ENCODE measurements at regions not wholly inside any gene's neighbourhood (a gene's known extent, or its start where the extent isn't known, plus 50 kb on each side); places are given as distances from the start of the nearest gene placed in this dataset.

DNA sequence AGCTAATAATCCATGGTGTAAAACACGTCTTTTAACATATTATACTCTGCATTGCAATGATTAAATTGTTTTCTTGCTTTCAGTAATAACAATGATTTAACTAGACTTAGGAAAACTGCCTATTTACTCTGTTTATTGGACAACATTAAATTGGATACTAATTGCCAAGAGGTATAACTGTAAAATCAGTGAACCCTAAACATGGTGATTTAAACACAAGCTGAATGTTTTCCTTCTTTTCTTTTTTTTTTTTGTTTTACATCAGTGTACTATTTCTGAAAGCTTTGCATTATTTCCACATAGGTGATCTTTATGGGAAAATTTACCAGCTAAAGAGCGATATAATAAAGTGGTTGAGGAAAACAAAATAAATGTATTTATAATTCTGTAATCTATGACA, 276.7 kb downstream of the PCDH7 start:
- H3K9ac ChIP-seq (ENCODE audit: insufficient read depth, low read length), result no peak overlapping the region
- no peak for TF ChIP-seq EZH2 (IDR thresholded peaks at IDR 0.05; ENCODE audit: low read length, missing control alignments)
- TF ChIP-seq, protein P1, sequence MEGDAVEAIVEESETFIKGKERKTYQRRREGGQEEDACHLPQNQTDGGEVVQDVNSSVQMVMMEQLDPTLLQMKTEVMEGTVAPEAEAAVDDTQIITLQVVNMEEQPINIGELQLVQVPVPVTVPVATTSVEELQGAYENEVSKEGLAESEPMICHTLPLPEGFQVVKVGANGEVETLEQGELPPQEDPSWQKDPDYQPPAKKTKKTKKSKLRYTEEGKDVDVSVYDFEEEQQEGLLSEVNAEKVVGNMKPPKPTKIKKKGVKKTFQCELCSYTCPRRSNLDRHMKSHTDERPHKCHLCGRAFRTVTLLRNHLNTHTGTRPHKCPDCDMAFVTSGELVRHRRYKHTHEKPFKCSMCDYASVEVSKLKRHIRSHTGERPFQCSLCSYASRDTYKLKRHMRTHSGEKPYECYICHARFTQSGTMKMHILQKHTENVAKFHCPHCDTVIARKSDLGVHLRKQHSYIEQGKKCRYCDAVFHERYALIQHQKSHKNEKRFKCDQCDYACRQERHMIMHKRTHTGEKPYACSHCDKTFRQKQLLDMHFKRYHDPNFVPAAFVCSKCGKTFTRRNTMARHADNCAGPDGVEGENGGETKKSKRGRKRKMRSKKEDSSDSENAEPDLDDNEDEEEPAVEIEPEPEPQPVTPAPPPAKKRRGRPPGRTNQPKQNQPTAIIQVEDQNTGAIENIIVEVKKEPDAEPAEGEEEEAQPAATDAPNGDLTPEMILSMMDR (conservative IDR thresholded peaks at IDR 0.05 in 1 of 2, IDR thresholded peaks at IDR 0.05 in 1 of 2; ENCODE audit: low read depth in 1 of 2, low read length in 2 of 2), result no peak
- DNase-seq (ENCODE audit: low read depth in 2 of 2), result no peak

DNA sequence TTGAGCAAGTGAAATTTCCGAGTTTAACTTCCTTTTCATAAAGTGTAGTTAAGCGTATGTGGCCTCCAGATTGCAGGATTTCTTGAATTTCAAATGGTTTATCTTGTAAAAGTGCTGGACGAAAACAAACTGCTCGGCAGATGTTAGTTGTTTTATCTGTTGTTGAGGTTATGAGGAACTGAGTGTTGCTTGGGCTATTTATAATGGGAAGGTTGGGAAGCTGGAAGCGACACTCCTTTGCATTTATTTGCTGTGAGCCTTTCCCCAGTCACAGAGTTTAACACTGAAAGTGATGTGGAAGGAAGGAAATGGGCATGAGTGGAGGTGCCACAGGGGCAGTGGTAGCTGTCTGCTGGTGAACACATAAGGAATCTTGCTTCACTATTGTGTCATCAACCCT, 284.9 kb downstream of the PCDH7 start:
- no peaks in the 10 kb centered on the region for H4K20me1 ChIP-seq (ENCODE audit: control insufficient read depth, extremely low read depth, insufficient read depth, low read length)
- H3K4me1 ChIP-seq (ENCODE audit: control insufficient read depth, extremely low read depth, insufficient read depth, low read length), result no peaks in the 10 kb centered on the region
- no peak for DNase-seq (ENCODE audit: low read depth in 2 of 2)
- no peak overlapping the region for H3K4me2 ChIP-seq (ENCODE audit: extremely low read depth, insufficient read depth, low read length)
- H3K36me3 ChIP-seq (ENCODE audit: control insufficient read depth, insufficient read depth, low read length), result no peaks in the 10 kb centered on the region
- no peaks in the 10 kb centered on the region for H3K27me3 ChIP-seq (ENCODE audit: control insufficient read depth, insufficient read depth, low read length)
- H3K4me3 ChIP-seq (replicated peaks in 1 of 4; ENCODE audit: control extremely low read depth in 1 of 4, insufficient read depth in 1 of 4, low read depth in 3 of 4, low read length in 4 of 4), result no peak overlapping the region
- H3K27ac ChIP-seq (ENCODE audit: insufficient read depth, low read length), result no peak overlapping the region
- H3K79me2 ChIP-seq (ENCODE audit: control insufficient read depth, insufficient read depth, low read length), result no peaks in the 10 kb centered on the region
- no peak for TF ChIP-seq EZH2 (IDR thresholded peaks at IDR 0.05; ENCODE audit: low read length, missing control alignments)
- no peak overlapping the region for H2AFZ ChIP-seq (ENCODE audit: low read length)
- no peak overlapping the region for H3K9ac ChIP-seq (ENCODE audit: insufficient read depth, low read length)
- H3K9me3 ChIP-seq (ENCODE audit: control insufficient read depth, insufficient read depth, low read depth, low read length), result no peaks in the 10 kb centered on the region

More for the DNA sequence above, 276.7 kb downstream of the PCDH7 start:
- H3K4me2 ChIP-seq (ENCODE audit: extremely low read depth, insufficient read depth, low read length), result no peak overlapping the region
- H3K9me3 ChIP-seq (ENCODE audit: control insufficient read depth, insufficient read depth, low read depth, low read length), result no peaks in the 10 kb centered on the region
- H3K4me1 ChIP-seq (ENCODE audit: control insufficient read depth, extremely low read depth, insufficient read depth, low read length), result no peaks in the 10 kb centered on the region
- no peaks in the 10 kb centered on the region for H4K20me1 ChIP-seq (ENCODE audit: control insufficient read depth, extremely low read depth, insufficient read depth, low read length)
- no peaks in the 10 kb centered on the region for H3K79me2 ChIP-seq (ENCODE audit: control insufficient read depth, insufficient read depth, low read length)
- H2AFZ ChIP-seq (ENCODE audit: low read length), result no peak overlapping the region
- H3K27ac ChIP-seq (ENCODE audit: insufficient read depth, low read length), result no peak overlapping the region
- H3K4me3 ChIP-seq (replicated peaks in 1 of 4; ENCODE audit: control extremely low read depth in 1 of 4, insufficient read depth in 1 of 4, low read depth in 3 of 4, low read length in 4 of 4), result no peak overlapping the region
- H3K36me3 ChIP-seq (ENCODE audit: control insufficient read depth, insufficient read depth, low read length), result no peaks in the 10 kb centered on the region
- no peaks in the 10 kb centered on the region for H3K27me3 ChIP-seq (ENCODE audit: control insufficient read depth, insufficient read depth, low read length)

DNA sequence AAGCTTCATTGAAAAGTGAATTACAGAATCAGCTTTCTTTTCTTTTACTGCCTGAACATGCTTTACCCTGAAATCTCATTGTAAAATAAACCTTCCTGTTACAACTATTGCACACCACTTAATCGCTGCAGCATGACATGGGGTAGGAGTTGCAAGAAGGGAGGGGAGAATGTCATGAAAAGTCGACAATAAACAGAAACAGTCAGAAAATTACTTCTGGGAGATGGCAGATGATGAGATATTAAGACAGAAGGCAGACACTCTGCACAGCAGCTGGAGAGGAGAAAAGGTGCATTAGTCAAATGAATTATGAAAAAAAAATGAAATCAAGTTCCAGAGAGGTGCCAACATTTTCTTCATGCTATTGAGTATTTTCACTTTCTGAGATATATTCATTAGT, 287.7 kb downstream of the PCDH7 start:
- no peaks in the 10 kb centered on the region for H3K4me1 ChIP-seq (ENCODE audit: control insufficient read depth, extremely low read depth, insufficient read depth, low read length)
- H2AFZ ChIP-seq (ENCODE audit: low read length), result no peak overlapping the region
- H3K4me2 ChIP-seq (ENCODE audit: extremely low read depth, insufficient read depth, low read length), result no peak overlapping the region
- no peak for DNase-seq (ENCODE audit: low read depth in 2 of 2)
- no peaks in the 10 kb centered on the region for H3K36me3 ChIP-seq (ENCODE audit: control insufficient read depth, insufficient read depth, low read length)
- H3K79me2 ChIP-seq (ENCODE audit: control insufficient read depth, insufficient read depth, low read length), result no peaks in the 10 kb centered on the region
- no peak overlapping the region for H3K4me3 ChIP-seq (replicated peaks in 1 of 4; ENCODE audit: control extremely low read depth in 1 of 4, insufficient read depth in 1 of 4, low read depth in 3 of 4, low read length in 4 of 4)
- H3K9ac ChIP-seq (ENCODE audit: insufficient read depth, low read length), result no peak overlapping the region
- H3K9me3 ChIP-seq (ENCODE audit: control insufficient read depth, insufficient read depth, low read depth, low read length), result no peaks in the 10 kb centered on the region
- H3K27me3 ChIP-seq (ENCODE audit: control insufficient read depth, insufficient read depth, low read length), result no peaks in the 10 kb centered on the region
- H4K20me1 ChIP-seq (ENCODE audit: control insufficient read depth, extremely low read depth, insufficient read depth, low read length), result no peaks in the 10 kb centered on the region
- H3K27ac ChIP-seq (ENCODE audit: insufficient read depth, low read length), result no peak overlapping the region
- no peak for TF ChIP-seq EZH2 (IDR thresholded peaks at IDR 0.05; ENCODE audit: low read length, missing control alignments)
- TF ChIP-seq, protein P1 (conservative IDR thresholded peaks at IDR 0.05 in 1 of 2, IDR thresholded peaks at IDR 0.05 in 1 of 2; ENCODE audit: low read depth in 1 of 2, low read length in 2 of 2), result no peak

Measured in fibroblast of lung (primary cell).